Vagina (tissue), 2 donors: ENCODE measurements at regions not wholly inside any gene's neighbourhood (a gene's known extent, or its start where the extent isn't known, plus 50 kb on each side); places are given as distances from the start of the nearest gene placed in this dataset.

ENCODE experiments used
- POLR2A ChIP-seq, 2 donors: fragments of 450-650 bp; IDR thresholded peaks; one replicate each; pipeline ENCODE4 v1.6.1; 2017; ENCODE audit warnings: antibody characterized with exemption in 2 of 2, mild to moderate bottlenecking in 2 of 2, moderate library complexity in 2 of 2
- TF ChIP-seq, protein P1 (sequence below), 3 experiments: fragments of 450-650 bp in 2 of 3; fragments of 200-600 bp in 1 of 3; sonication (generic) in 1 of 3; IDR thresholded peaks; one replicate each; pipeline ENCODE4 v1.5.1; 2017 to 2019; ENCODE audit warnings: antibody characterized with exemption in 3 of 3, mild to moderate bottlenecking in 2 of 3, moderate library complexity in 2 of 3

DNA sequence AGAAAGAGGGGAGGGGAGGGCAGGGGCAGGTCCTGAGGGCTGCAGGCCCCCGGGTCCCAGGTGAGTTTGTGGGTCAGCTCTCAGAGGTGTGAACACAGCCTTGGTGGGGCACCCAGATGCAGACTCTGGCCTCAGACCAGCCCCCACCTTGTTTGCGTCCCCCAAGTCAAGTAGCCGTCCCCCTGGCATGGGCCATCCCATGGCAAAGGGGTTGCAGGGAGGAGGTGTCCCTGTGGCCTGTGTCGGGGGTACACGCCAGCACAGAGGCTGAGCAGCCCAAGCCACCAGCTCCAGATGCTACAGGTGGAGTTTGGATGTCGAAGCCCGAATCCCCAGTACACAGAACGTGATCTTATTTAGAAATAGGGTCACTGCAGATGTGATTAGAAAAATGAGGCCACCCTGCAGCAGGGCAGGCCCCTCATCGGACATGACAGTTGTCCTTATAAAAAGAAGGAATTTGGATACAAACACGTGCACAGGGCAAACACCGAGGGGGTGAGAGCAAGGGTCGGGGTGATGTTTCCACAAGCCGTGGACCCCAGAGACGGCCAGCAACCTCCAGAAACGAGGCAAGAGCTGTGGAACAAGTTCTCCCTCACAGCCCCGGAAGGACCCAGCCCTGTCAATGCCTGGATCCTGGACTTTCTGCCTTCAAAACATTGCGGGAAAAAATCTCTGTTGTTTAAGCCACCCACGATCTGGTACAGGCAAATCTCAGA lies 141.2 kb upstream of the C14orf180 start:
- TF ChIP-seq, protein P1, sequence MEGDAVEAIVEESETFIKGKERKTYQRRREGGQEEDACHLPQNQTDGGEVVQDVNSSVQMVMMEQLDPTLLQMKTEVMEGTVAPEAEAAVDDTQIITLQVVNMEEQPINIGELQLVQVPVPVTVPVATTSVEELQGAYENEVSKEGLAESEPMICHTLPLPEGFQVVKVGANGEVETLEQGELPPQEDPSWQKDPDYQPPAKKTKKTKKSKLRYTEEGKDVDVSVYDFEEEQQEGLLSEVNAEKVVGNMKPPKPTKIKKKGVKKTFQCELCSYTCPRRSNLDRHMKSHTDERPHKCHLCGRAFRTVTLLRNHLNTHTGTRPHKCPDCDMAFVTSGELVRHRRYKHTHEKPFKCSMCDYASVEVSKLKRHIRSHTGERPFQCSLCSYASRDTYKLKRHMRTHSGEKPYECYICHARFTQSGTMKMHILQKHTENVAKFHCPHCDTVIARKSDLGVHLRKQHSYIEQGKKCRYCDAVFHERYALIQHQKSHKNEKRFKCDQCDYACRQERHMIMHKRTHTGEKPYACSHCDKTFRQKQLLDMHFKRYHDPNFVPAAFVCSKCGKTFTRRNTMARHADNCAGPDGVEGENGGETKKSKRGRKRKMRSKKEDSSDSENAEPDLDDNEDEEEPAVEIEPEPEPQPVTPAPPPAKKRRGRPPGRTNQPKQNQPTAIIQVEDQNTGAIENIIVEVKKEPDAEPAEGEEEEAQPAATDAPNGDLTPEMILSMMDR (IDR thresholded peaks at IDR 0.05): no peak
- TF ChIP-seq POLR2A (IDR thresholded peaks at IDR 0.05): no peak
